ENCODE measurements at regions not wholly inside any gene's neighbourhood (a gene's known extent, or its start where the extent isn't known, plus 50 kb on each side); places are given as distances from the start of the nearest gene placed in this dataset.
"Not testable (repeated sequence)": the region's sequence is repeated elsewhere in the genome, so short reads cannot be mapped to it uniquely, and the experiment has no call there.

DNA sequence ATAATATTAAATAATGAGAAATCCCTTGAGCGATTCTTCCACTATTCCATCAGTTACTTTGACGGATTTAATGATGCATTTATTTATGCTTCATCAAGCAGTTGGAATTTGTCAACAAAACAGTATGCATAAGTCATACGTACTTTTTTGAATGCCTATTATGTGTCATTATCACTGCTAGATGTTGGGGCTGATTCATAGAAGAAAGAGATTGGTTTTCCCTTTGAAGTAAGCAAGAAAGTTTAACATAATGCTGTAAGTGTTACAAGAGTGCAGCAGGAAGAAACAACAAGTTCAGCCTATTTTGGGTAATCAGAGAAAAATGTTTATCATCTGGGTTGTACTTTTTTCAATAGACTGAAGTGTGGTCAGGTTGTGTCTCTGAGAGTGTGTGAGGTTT lies 121.2 kb upstream of the RANBP3L start:
- H3K27ac Mint-ChIP-seq (ENCODE audit: unreplicated experiment): peak overlapping the region; percentile 40

DNA sequence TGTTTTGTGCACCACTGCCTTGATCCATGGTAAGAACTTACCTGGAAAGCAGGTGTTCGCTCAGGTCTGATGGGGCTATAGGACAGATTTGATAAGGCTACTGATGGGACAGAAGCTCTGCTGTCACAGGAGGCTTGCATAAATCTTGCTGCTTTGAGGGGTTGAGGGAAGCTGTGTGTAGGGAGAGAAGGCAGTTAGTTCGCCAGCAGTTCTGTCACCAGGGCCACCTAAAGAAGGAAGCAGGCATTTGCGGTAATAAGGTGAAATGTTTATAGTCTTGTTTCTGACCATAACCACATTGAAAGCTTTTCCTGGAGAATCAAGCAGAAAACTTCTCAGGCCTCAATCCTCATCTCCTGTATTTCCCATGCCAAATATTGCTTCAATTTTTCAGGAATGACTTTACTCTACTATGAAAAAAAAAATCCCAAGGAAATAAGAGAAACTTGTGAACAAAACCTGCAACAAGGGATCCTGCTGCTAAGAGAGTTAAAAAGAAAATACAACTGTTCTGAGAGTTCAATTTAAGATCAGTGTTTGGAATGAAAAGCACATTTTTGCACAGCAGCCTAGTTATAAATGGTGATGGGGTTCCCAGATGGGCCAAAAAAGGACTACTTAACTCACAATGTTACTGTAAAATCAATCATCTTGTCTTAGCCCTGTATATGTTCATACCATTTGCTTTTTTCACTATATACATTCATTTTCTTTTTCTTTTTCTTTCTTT lies 122.0 kb upstream of the RANBP3L start:
- TF ChIP-seq, protein P1, sequence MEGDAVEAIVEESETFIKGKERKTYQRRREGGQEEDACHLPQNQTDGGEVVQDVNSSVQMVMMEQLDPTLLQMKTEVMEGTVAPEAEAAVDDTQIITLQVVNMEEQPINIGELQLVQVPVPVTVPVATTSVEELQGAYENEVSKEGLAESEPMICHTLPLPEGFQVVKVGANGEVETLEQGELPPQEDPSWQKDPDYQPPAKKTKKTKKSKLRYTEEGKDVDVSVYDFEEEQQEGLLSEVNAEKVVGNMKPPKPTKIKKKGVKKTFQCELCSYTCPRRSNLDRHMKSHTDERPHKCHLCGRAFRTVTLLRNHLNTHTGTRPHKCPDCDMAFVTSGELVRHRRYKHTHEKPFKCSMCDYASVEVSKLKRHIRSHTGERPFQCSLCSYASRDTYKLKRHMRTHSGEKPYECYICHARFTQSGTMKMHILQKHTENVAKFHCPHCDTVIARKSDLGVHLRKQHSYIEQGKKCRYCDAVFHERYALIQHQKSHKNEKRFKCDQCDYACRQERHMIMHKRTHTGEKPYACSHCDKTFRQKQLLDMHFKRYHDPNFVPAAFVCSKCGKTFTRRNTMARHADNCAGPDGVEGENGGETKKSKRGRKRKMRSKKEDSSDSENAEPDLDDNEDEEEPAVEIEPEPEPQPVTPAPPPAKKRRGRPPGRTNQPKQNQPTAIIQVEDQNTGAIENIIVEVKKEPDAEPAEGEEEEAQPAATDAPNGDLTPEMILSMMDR (conservative IDR thresholded peaks at IDR 0.05): no peak
- H3K9me3 Mint-ChIP-seq: peaks cover 4% of the 10 kb centered on the region
- H3K27ac Mint-ChIP-seq (ENCODE audit: unreplicated experiment): no peak overlapping the region
- H3K4me1 Mint-ChIP-seq: peaks cover 12% of the 10 kb centered on the region
- H3K4me3 Mint-ChIP-seq: no peak overlapping the region
- DNase-seq (ENCODE audit: low read depth, low spot score): no peak
- H3K27me3 Mint-ChIP-seq (ENCODE audit: low read depth): no peaks in the 10 kb centered on the region
- no peaks in the 10 kb centered on the region for H3K36me3 Mint-ChIP-seq (ENCODE audit: low read depth)

More for the DNA sequence above, 121.2 kb upstream of the RANBP3L start:
- H3K27me3 Mint-ChIP-seq (ENCODE audit: low read depth): no peaks in the 10 kb centered on the region
- peaks cover 4% of the 10 kb centered on the region for H3K9me3 Mint-ChIP-seq
- peaks cover 12% of the 10 kb centered on the region for H3K4me1 Mint-ChIP-seq
- H3K36me3 Mint-ChIP-seq (ENCODE audit: low read depth): no peaks in the 10 kb centered on the region
- no peak overlapping the region for H3K4me3 Mint-ChIP-seq
- DNase-seq (ENCODE audit: low read depth, low spot score): no peak
- TF ChIP-seq, protein P1 (conservative IDR thresholded peaks at IDR 0.05): no peak

DNA sequence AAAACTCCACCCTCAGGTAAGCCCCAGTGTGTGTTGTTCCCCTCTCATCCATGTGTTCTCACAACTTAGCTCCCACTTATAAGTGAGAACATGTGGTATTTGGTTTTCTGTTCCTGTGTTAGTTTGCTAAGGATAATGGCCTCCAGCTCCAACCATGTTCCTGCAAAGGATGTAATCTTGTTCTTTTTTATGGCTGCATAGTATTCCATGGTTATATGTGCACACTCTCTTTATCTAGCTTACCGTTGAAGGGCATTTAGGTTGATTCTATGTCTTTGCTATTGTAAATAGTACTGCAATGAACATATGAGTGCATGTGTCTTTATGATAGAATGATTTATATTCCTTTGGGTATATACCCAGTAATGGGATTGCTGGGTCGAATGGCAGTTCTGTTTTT lies 124.4 kb upstream of the RANBP3L start:
- H3K4me3 Mint-ChIP-seq; H3K36me3 Mint-ChIP-seq (ENCODE audit: low read depth); DNase-seq (ENCODE audit: low read depth, low spot score); H3K27ac Mint-ChIP-seq (ENCODE audit: unreplicated experiment); H3K9me3 Mint-ChIP-seq; H3K27me3 Mint-ChIP-seq (ENCODE audit: low read depth): not testable (repeated sequence)
- H3K4me1 Mint-ChIP-seq: peaks cover 17% of the 10 kb centered on the region

DNA sequence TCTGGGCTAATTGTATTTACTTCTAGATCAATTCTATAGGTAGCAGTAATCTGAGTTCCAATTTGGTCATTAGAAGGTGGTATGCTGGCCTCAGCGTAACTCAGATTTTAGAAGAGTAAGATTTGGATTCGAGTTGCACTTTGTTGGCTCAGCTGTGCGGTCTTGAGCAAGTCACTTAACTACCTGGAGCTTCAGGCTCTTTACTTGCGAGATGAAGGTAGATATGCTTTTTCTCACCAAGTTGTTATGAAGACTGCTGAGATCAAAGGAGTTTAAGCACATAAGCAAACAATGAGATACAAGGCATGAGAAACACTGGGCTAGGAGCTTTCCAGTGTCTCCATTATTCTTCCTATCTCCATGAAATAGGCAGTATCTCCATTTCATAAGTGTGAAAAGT lies 133.8 kb upstream of the RANBP3L start:
- Mint-ChIP-seq H3K4me1 (peaks cover 26% of the 10 kb centered on the region), H3K27ac (ENCODE audit: unreplicated experiment) (no peak overlapping the region), H3K36me3 (ENCODE audit: low read depth) (no peaks in the 10 kb centered on the region), H3K9me3 (no peaks in the 10 kb centered on the region), H3K27me3 (ENCODE audit: low read depth) (no peaks in the 10 kb centered on the region), H3K4me3 (no peak overlapping the region)
- no peak for DNase-seq (ENCODE audit: low read depth, low spot score)
- TF ChIP-seq, protein P1 (conservative IDR thresholded peaks at IDR 0.05): no peak

DNA sequence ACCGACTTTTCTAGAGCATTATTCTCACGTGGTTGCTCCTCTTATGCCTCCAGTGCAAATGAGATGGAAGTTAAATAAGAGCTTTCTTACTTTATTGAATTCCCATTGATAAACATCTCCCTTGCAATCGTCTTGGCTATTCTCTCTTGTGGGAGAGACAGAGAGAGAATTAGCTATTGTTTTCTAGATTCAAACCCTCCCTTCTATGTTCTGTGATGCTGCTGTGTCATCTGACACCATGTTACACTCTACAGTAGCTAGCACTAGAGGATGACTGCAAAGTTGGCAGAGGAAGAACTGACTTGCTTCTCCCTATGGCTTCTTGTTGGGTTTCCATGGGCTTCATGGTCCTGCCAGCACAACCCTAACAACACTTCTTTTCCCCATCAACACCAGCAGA lies 134.6 kb upstream of the RANBP3L start:
- Mint-ChIP-seq H3K27ac (ENCODE audit: unreplicated experiment) (no peak overlapping the region), H3K36me3 (ENCODE audit: low read depth) (no peaks in the 10 kb centered on the region), H3K4me1 (peaks cover 25% of the 10 kb centered on the region), H3K9me3 (no peaks in the 10 kb centered on the region), H3K4me3 (no peak overlapping the region), H3K27me3 (ENCODE audit: low read depth) (no peaks in the 10 kb centered on the region)
- TF ChIP-seq, protein P1 (conservative IDR thresholded peaks at IDR 0.05): no peak
- no peak for DNase-seq (ENCODE audit: low read depth, low spot score)

DNA sequence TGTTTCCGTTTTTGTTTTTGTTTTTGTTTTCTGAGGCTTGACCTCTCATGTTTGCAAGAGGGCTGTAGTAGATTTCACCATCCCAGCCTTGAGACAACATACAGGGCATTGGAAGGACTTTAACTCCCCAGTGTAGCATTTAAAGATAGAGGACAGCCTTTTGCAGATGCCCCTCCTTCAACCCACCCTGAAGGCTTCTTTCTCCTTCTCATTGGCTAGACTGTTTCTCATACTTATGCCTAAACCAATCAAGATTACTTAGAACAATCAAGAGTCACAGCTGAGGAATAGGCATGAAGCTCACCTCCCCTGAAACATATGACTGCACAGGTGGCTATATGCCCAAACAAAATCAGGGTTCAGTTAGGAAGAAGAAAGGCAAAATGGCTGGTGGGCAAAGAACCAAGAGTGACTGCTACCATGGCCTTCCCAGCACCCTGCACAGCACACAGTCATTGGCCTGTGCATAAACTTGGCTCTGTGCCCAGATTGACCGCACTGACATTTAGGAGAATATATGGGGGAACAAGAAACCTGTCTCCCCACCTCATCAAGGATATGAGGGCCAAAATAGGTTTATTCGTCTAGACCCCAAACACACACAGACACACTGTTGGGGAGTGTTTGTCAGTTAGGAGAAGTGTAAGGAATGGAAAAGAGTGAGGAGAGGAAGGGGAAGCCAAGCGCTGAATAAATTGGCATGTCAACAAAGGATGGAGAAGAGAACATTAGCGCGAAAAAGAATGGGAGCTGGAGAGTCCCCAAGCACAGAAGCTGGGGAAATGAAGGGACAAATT lies 137.3 kb upstream of the RANBP3L start:
- H3K9me3 Mint-ChIP-seq: peaks cover 1% of the 10 kb centered on the region
- DNase-seq (ENCODE audit: low read depth, low spot score): no peak
- TF ChIP-seq, protein P1 (conservative IDR thresholded peaks at IDR 0.05): no peak
- H3K27ac Mint-ChIP-seq (ENCODE audit: unreplicated experiment): peak overlapping the region; percentile 68
- no peaks in the 10 kb centered on the region for H3K36me3 Mint-ChIP-seq (ENCODE audit: low read depth)
- H3K4me1 Mint-ChIP-seq: peaks cover 44% of the 10 kb centered on the region
- H3K4me3 Mint-ChIP-seq: no peak overlapping the region
- no peaks in the 10 kb centered on the region for H3K27me3 Mint-ChIP-seq (ENCODE audit: low read depth)
